GM12874 (cell line): ENCODE measurements at regions not wholly inside any gene's neighbourhood (a gene's known extent, or its start where the extent isn't known, plus 50 kb on each side); places are given as distances from the start of the nearest gene placed in this dataset.

Experiments
- TF ChIP-seq, protein P1 (sequence below): IDR thresholded peaks from 2 replicates; pipeline ENCODE4 v1.5.1; 2011; ENCODE audit warnings: low read depth, mild to moderate bottlenecking, control low read depth, low read length, moderate library complexity; ENCODE audit not compliant: insufficient read depth

DNA sequence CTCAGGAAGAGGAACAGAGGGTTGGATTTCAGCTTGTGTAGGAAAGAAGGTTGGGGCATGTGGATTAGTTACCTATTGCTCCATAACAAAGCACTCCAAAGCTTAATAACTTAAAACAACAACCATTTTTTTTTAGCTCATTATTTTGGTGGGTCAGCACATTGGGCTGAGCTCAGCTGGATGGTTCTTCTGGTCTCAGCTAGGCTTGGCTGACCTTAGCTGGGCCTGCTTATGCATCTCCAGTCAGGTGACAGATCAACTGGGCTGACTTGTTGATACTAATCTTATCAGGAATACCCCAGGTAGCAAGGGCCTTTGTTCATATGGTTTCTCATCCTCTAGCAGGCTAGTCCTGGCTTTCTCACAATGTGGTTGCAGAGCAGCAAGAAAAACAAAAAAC, 106.4 kb downstream of the C11orf91 start:
- TF ChIP-seq, protein P1, sequence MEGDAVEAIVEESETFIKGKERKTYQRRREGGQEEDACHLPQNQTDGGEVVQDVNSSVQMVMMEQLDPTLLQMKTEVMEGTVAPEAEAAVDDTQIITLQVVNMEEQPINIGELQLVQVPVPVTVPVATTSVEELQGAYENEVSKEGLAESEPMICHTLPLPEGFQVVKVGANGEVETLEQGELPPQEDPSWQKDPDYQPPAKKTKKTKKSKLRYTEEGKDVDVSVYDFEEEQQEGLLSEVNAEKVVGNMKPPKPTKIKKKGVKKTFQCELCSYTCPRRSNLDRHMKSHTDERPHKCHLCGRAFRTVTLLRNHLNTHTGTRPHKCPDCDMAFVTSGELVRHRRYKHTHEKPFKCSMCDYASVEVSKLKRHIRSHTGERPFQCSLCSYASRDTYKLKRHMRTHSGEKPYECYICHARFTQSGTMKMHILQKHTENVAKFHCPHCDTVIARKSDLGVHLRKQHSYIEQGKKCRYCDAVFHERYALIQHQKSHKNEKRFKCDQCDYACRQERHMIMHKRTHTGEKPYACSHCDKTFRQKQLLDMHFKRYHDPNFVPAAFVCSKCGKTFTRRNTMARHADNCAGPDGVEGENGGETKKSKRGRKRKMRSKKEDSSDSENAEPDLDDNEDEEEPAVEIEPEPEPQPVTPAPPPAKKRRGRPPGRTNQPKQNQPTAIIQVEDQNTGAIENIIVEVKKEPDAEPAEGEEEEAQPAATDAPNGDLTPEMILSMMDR, result no peak

GRCh38 chr11:33590441-33590840, 110.2 kb downstream of the C11orf91 start:
- TF ChIP-seq, protein P1, result no peak

DNA sequence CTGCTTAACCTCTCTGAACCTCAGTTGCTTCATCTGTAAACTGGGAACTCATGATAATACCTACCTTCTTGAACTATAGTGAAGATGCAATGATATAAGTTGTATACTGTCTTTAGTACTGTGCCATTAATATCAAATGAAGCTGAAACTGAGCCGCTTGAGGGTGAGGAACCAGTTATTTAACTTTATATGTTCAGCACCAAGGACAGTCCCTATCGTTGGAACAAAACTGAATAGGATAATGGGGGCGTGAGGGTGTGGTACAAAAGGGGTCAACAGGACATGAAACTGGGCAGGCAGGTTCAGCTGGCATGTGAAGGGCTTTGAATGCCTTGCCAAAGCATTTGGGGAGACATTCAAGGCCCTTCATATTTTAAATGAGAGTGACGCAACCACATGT, 112.6 kb downstream of the C11orf91 start:
- TF ChIP-seq, protein P1, result no peak

DNA sequence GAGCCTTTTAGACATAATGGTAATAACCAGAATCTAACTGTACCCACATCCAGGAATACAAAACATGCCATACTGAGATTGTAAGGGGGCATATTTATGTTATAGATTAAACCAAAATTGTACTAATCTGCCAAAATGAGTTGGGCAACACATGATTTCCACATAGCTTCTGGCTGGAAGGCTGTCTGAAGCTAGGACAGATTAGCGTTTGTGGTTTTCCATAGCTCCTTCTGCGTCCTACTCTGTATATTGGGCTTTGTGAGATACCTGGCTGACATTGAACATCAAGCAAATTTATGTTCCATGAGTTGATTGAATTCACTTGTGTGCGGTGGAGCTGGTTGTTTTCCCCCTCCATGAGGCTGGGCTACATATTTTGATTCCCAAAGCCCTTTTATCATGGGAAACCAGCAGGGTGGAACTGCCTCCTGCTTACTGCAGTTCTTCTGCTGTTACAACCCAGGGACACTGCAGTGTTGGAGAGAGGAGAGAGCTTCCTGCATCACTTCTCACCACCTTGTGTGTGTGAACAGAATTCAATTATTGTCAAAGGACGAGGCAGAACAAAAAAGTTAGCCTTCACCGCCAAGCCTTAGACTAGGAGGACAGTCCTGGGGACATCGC, 114.9 kb downstream of the C11orf91 start:
- TF ChIP-seq, protein P1, result no peak

DNA sequence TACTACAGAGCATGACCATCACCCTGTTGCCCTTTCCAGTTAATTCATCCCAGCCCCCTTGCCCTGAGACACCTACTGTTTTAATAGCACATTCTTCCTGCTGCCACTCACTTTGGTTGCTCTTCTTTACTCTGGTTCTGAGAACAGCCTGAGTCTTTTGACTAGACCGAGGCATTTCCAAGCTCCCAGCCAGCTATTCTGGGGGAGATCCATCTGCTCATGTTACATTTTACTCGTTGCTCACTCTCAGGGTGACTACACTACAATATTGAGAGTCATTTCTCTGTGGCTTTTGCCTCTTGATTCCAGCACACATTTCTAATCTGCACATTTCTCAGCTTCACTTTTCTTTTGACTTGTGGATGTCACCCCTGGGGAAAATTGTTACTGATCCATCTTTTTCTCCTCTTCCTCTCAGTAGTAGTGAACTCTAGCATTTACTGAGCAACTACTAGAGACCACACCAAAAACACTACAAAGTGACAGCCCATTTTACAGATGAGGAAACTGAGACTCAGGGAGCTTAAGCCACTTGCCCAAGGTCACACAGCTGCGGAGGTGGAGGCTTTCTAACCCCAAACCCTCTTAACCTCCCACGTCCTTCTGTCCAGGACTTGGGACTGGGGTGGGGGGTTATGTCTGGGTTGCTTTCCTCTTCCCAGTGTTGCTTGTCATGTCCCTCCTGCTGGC, 117.8 kb downstream of the C11orf91 start:
- TF ChIP-seq, protein P1, result no peak

- TF ChIP-seq, protein P1, result no peak
Measured at GRCh38 chr11:33579101-33579500, 121.5 kb downstream of the C11orf91 start.

DNA sequence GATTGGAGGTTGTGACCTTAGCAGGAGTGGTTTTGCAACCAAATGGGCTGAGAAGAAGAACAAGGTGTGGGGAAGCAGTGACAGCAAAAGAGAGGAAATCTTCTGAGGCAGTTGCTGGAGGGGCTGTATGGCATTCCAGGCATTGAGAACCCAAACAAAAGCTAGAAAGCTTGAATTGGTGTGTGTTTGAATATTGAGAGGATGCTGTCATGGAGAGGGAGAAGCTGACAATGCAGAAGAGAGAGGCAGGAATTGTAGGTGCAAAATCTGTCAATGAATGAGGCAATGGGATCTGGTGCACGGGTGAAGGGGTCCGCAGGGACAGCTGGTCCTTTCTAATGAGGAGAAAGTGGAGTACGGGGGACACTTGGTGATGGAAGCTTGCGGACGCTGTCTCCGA, 123.4 kb downstream of the C11orf91 start:
- TF ChIP-seq, protein P1, result no peak
